ENCODE measurements at regions not wholly inside any gene's neighbourhood (a gene's known extent, or its start where the extent isn't known, plus 50 kb on each side); places are given as distances from the start of the nearest gene placed in this dataset.

DNA sequence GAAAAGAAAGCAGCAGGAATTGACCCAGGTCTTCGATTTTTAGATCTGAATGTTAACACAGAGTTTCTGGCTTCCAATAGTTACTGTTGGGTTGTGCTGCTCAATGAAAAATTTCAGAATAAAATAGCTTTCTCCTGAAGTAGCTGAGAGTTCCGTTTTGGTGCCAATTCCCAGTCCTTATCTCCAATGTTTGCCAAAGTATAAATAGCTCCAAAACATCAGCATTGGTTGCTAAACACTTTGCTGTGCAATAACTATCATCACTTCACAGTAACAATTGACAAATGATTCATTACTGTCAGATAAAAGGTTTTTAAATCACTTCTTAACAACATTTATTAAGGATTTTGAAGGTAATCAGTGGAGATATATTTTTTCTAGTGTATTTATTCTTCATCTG is 446.0 kb downstream of the PCDH20 start:
- no peaks in the 10 kb centered on the region for H3K79me2 ChIP-seq (ENCODE audit: control insufficient read depth, insufficient read depth, low read length)
- H3K27me3 ChIP-seq (ENCODE audit: control insufficient read depth, extremely low read depth, insufficient read depth, low read length), result no peaks in the 10 kb centered on the region
- no peaks in the 10 kb centered on the region for H3K4me1 ChIP-seq (ENCODE audit: control insufficient read depth, extremely low read depth, insufficient read depth, low read length)
- H3K4me3 ChIP-seq (ENCODE audit: control insufficient read depth in 2 of 3, extremely low read depth in 1 of 3, insufficient read depth in 2 of 3, low read depth in 1 of 3, low read length in 3 of 3), result no peak overlapping the region
- H4K20me1 ChIP-seq (ENCODE audit: control insufficient read depth, extremely low read depth, insufficient read depth, low read length), result no peaks in the 10 kb centered on the region
- FAIRE-seq (no peak), DNase-seq (ENCODE audit: low read depth, low spot score) (no peak)
- no peak overlapping the region for H3K9ac ChIP-seq (ENCODE audit: control insufficient read depth, extremely low read depth, insufficient read depth, low read length)
- no peaks in the 10 kb centered on the region for H3K9me3 ChIP-seq (ENCODE audit: control insufficient read depth, low read depth, low read length)
- no peaks in the 10 kb centered on the region for H3K36me3 ChIP-seq (ENCODE audit: control insufficient read depth in 2 of 2, extremely low read depth in 1 of 2, insufficient read depth in 2 of 2, low read length in 2 of 2)
- no peaks in the 10 kb centered on the region for H3K9me1 ChIP-seq (ENCODE audit: control insufficient read depth, extremely low read depth, insufficient read depth, low read length)
- H3K27ac ChIP-seq (ENCODE audit: control insufficient read depth, insufficient read depth, low read length), result no peak overlapping the region
- dilution Hi-C loops (cut with MboI; ENCODE audit: extremely low pct_ligation_motif_present, low sequenced_read_pairs), result no loop called here
- TF ChIP-seq CTCF (optimal IDR thresholded peaks at IDR 0.05 in 1 of 3, IDR thresholded peaks at IDR 0.05 in 1 of 3, conservative IDR thresholded peaks at IDR 0.05 in 1 of 3; ENCODE audit: extremely low read depth in 1 of 3, insufficient read depth in 2 of 3, low read length in 3 of 3) (no peak), EZH2 (IDR thresholded peaks at IDR 0.05; ENCODE audit: low read length) (no peak)
- H2AFZ ChIP-seq (ENCODE audit: control insufficient read depth, low read length), result no peak overlapping the region
- no peak overlapping the region for H3K4me2 ChIP-seq (ENCODE audit: control insufficient read depth, extremely low read depth, insufficient read depth, low read depth, low read length)

DNA sequence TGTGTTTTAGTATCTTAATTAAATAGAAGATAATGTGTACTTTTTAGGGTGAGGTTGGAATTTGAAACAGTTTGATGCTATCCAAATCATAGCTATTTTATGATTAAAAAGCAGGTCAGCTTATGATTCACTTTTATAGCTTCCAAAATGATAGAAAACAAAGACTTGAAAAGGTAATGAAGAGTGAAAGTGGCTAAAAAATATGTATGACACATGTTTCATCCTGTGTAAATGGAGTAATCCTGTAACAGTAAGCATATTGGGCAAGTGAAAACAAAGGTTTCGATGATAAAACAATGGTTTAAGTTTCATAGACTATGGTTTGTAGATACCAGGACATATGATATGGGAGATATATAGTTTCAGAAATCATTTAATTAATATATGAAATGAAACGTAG is 456.2 kb downstream of the PCDH20 start:
- dilution Hi-C loops (cut with MboI; ENCODE audit: extremely low pct_ligation_motif_present, low sequenced_read_pairs), result no loop called here
- H3K9ac ChIP-seq (ENCODE audit: control insufficient read depth, extremely low read depth, insufficient read depth, low read length), result no peak overlapping the region
- no peaks in the 10 kb centered on the region for H3K9me1 ChIP-seq (ENCODE audit: control insufficient read depth, extremely low read depth, insufficient read depth, low read length)
- H3K4me1 ChIP-seq (ENCODE audit: control insufficient read depth, extremely low read depth, insufficient read depth, low read length), result peaks cover 9% of the 10 kb centered on the region
- H3K27ac ChIP-seq (ENCODE audit: control insufficient read depth, insufficient read depth, low read length), result no peak overlapping the region
- H3K36me3 ChIP-seq (ENCODE audit: control insufficient read depth in 2 of 2, extremely low read depth in 1 of 2, insufficient read depth in 2 of 2, low read length in 2 of 2), result no peaks in the 10 kb centered on the region
- no peaks in the 10 kb centered on the region for H3K9me3 ChIP-seq (ENCODE audit: control insufficient read depth, low read depth, low read length)
- FAIRE-seq (no peak), DNase-seq (ENCODE audit: low read depth, low spot score) (peak; percentile 17)
- no peak for TF ChIP-seq CTCF (optimal IDR thresholded peaks at IDR 0.05 in 1 of 3, IDR thresholded peaks at IDR 0.05 in 1 of 3, conservative IDR thresholded peaks at IDR 0.05 in 1 of 3; ENCODE audit: extremely low read depth in 1 of 3, insufficient read depth in 2 of 3, low read length in 3 of 3)
- TF ChIP-seq EZH2 (IDR thresholded peaks at IDR 0.05; ENCODE audit: low read length), result no peak
- no peaks in the 10 kb centered on the region for H3K79me2 ChIP-seq (ENCODE audit: control insufficient read depth, insufficient read depth, low read length)
- no peaks in the 10 kb centered on the region for H3K27me3 ChIP-seq (ENCODE audit: control insufficient read depth, extremely low read depth, insufficient read depth, low read length)
- no peaks in the 10 kb centered on the region for H4K20me1 ChIP-seq (ENCODE audit: control insufficient read depth, extremely low read depth, insufficient read depth, low read length)
- H3K4me2 ChIP-seq (ENCODE audit: control insufficient read depth, extremely low read depth, insufficient read depth, low read depth, low read length), result peak overlapping the region; percentile 32
- H3K4me3 ChIP-seq (ENCODE audit: control insufficient read depth in 2 of 3, extremely low read depth in 1 of 3, insufficient read depth in 2 of 3, low read depth in 1 of 3, low read length in 3 of 3), result no peak overlapping the region
- H2AFZ ChIP-seq (ENCODE audit: control insufficient read depth, low read length), result no peak overlapping the region
